22Rv1 (cell line): ENCODE measurements at regions not wholly inside any gene's neighbourhood (a gene's known extent, or its start where the extent isn't known, plus 50 kb on each side); places are given as distances from the start of the nearest gene placed in this dataset.

Experiments used
- H3K27ac ChIP-seq: fragments of 450-650 bp; 2 replicates; pipeline ENCODE4 v1.5.1; 2017
- ZFX ChIP-seq: fragments of 450-650 bp; IDR thresholded peaks from 2 replicates; pipeline ENCODE4 v1.6.1; 2017; ENCODE audit warnings: antibody characterized with exemption, borderline replicate concordance
- TF ChIP-seq, protein P1 (sequence below): fragments of 450-650 bp; IDR thresholded peaks from 2 replicates; pipeline ENCODE4 v1.5.1; 2017; ENCODE audit warnings: mild to moderate bottlenecking

DNA sequence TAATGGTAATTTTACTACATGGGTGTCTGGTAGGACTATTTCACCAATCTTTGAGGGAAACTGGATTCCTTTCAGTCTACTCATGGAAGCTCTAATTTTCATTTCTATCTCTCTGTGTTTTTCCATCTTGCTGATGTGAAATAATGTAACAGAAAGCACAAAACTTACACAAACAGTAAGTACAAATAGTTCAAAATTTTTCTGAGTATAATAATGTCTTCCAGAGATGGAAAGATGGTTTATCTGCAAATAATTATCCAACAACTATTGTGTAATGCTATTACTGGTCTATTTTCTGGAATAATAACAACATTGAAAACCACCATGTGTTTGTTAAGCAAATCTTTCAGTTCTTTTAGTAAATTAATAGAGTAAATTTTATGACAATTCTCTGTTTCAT lies 565.8 kb upstream of the MGMT start:
- no peak for TF ChIP-seq ZFX
- TF ChIP-seq, protein P1, sequence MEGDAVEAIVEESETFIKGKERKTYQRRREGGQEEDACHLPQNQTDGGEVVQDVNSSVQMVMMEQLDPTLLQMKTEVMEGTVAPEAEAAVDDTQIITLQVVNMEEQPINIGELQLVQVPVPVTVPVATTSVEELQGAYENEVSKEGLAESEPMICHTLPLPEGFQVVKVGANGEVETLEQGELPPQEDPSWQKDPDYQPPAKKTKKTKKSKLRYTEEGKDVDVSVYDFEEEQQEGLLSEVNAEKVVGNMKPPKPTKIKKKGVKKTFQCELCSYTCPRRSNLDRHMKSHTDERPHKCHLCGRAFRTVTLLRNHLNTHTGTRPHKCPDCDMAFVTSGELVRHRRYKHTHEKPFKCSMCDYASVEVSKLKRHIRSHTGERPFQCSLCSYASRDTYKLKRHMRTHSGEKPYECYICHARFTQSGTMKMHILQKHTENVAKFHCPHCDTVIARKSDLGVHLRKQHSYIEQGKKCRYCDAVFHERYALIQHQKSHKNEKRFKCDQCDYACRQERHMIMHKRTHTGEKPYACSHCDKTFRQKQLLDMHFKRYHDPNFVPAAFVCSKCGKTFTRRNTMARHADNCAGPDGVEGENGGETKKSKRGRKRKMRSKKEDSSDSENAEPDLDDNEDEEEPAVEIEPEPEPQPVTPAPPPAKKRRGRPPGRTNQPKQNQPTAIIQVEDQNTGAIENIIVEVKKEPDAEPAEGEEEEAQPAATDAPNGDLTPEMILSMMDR, result no peak
- H3K27ac ChIP-seq, result no peak overlapping the region

DNA sequence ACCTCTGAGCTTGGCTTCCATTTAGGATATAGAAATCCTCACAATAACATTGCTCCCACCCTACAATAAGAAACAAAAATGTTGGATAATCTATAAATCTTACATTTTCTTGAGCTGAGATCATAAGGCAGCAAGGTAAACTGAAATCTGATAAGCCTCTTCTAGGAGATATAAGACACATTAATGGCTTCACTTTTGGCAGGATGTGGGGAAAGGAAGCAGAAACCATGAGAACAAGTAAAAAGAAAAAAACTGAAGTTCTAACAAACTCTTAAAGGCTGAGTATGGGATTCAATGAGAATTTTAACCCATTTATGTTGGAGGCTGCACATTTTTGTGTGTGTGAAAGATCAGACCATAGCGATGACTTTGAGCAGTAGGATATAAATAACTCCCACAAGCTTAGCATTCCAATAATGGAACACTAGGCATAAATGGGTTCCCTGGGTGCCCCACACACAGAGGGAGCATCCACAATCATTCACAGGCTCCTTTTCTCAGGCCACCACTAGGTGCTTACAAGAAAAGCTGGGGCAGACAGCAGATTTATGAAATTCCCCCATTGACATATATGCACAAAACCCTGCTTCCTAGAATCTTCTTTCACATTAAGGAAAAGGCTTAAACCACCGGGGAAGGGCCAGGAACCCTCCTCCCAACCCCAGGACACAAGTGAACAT lies 564.9 kb upstream of the MGMT start:
- TF ChIP-seq, protein P1, result no peak
- TF ChIP-seq ZFX, result no peak

DNA sequence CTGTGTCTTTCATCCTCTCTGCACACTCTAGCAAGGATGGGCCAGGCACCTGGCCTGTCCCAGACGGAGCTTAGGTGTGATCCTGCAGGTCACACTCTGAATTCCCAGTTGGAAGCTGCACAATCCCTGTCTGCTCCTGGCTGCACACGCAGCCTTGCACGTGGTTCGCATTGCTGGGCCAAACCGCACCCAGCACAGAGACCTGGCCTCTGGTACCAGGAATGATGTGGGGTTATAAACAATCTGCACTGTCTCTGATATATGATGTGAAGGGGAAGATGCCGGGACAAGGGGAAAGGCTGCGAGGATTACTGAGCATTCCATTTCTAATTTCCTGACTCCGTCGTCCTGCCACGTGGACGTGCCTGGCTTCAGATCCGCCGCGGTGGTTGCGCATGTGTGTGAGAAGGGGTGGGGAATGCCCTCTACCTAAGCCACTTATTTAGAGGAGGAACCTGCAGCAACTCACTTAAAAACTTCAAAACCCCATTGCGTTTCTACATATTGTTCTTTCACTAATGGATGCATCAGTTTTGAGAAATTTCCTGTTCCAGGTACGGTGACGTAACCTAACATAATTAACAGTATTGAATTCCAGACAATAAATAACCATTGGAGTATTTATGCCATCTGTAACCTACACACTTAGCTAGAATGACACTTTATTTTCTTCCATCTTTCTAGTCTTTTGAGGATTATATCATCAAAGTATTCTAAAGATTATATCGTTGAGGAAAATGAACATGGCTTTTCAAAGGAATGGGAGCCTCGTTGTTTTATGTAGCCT lies 559.7 kb upstream of the MGMT start:
- no peak for TF ChIP-seq ZFX
- TF ChIP-seq, protein P1, result no peak
- no peak overlapping the region for H3K27ac ChIP-seq

More for the DNA sequence above, 564.9 kb upstream of the MGMT start:
- no peak overlapping the region for H3K27ac ChIP-seq

DNA sequence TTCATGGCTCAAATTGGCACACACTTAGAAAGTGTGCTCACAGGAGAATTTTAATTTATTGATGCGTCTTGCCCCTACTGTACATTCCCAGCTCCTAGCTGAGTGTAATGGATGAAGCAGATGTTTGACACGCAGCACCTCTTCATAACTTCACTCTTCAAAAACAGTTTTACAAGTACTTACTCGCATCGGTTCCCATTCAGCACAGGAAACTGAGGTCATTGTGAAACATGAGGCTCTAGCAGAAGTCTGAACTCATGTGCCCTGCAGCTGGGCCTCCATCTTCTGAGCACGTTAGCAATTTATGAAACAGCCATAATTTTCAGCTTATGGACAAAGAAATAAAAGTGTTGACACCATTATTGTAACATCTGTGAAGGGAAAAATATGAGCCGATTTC lies 558.9 kb upstream of the MGMT start:
- TF ChIP-seq, protein P1, result no peak
- no peak for TF ChIP-seq ZFX
- no peak overlapping the region for H3K27ac ChIP-seq

DNA sequence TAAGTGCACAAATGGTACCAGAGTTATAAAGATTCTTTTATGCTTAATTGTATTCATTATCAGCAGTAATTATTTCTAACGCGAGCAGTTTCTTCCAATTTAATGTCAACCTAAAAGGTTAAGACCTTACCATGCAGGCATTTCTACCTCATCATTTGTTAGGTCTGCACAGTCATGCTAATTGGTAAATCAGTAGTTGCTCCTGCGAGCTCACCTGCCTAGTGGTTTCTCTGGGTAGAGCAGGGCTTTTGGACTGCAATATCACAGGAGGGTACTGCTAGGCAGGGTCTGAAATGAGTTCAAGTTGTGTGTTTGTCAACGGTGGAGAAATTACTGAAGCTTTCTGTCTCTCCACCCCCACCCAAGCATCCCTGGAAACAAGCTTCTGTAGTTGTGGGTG lies 558.5 kb upstream of the MGMT start:
- no peak for TF ChIP-seq ZFX
- TF ChIP-seq, protein P1, result no peak
- no peak overlapping the region for H3K27ac ChIP-seq

DNA sequence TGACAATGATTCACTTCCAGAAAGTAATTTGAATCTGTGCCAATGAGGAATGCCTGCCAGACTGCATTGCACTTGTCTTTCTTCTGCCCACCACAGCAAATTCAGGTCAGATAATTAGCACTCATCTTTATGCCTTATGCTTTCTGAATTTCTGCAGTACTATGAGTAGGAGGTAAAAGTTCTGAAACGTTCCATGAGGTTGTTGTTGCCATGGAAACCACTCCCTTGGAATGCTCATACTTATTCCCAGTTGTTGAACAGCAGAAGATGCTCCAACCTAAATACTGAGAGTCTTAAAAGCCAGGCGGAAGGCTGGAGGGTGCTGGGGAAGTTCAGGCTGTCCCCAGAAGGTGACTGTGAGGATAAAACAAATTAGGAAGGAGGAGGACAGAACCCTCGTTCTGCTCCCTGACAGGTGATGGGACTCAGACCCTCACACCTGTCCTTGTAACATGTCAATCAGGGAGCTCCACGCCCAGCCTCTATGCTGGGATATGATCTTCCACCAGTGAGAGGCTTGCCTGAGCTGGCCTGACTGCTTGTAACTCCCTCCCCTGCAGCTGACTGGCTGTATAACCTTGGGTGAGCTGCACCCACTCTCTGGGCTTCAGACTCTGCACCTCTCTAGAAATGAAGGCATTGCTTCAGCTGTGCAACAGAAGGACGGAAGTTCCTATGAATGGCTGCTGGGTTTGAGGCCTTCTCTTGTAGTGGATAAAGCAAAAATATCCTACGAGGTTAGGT lies 554.3 kb upstream of the MGMT start:
- no peak for TF ChIP-seq ZFX
- TF ChIP-seq, protein P1, result no peak
- no peak overlapping the region for H3K27ac ChIP-seq

- no peak overlapping the region for H3K27ac ChIP-seq
- no peak for TF ChIP-seq ZFX
- TF ChIP-seq, protein P1, result no peak
Observed at GRCh38 chr10:128914681-128915080, 552.4 kb upstream of the MGMT start.
